Epithelial cell of proximal tubule (primary cell): ENCODE measurements at regions not wholly inside any gene's neighbourhood (a gene's known extent, or its start where the extent isn't known, plus 50 kb on each side); places are given as distances from the start of the nearest gene placed in this dataset.

Experiments
- DNase-seq: peaks from one replicate; pipeline ENCODE4 v3.0.0-alpha.2; 2011; ENCODE audit warnings: low read depth
- H3K4me3 ChIP-seq: 2 replicates; pipeline ENCODE4 v1.5.1; 2011; ENCODE audit warnings: low read depth, mild to moderate bottlenecking, low read length
- TF ChIP-seq, protein P1 (sequence below): conservative IDR thresholded peaks from 2 replicates; pipeline ENCODE4 v1.5.1; 2012; ENCODE audit warnings: low read depth, mild to moderate bottlenecking, low read length

DNA sequence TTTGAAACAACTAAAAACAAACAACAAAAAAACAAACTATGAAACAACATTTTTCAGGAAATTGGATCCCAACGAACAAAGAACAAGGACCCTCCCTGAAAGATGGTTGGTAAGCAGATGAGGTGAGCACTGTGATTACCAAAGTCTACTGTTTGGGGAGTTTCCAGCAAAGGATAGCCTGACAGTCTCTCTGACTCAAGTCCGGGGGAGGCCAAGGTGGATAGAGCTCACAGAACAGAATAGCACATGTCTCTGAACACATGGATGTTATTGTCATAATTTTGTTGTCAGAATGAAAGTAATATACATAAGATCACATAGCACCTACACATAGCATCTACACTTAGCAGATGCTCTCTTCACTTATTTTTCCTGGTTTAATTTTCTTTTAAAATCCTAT lies 501.3 kb upstream of the TENM4 start:
- DNase-seq, result no peak
- TF ChIP-seq, protein P1, sequence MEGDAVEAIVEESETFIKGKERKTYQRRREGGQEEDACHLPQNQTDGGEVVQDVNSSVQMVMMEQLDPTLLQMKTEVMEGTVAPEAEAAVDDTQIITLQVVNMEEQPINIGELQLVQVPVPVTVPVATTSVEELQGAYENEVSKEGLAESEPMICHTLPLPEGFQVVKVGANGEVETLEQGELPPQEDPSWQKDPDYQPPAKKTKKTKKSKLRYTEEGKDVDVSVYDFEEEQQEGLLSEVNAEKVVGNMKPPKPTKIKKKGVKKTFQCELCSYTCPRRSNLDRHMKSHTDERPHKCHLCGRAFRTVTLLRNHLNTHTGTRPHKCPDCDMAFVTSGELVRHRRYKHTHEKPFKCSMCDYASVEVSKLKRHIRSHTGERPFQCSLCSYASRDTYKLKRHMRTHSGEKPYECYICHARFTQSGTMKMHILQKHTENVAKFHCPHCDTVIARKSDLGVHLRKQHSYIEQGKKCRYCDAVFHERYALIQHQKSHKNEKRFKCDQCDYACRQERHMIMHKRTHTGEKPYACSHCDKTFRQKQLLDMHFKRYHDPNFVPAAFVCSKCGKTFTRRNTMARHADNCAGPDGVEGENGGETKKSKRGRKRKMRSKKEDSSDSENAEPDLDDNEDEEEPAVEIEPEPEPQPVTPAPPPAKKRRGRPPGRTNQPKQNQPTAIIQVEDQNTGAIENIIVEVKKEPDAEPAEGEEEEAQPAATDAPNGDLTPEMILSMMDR, result no peak
- no peak overlapping the region for H3K4me3 ChIP-seq

DNA sequence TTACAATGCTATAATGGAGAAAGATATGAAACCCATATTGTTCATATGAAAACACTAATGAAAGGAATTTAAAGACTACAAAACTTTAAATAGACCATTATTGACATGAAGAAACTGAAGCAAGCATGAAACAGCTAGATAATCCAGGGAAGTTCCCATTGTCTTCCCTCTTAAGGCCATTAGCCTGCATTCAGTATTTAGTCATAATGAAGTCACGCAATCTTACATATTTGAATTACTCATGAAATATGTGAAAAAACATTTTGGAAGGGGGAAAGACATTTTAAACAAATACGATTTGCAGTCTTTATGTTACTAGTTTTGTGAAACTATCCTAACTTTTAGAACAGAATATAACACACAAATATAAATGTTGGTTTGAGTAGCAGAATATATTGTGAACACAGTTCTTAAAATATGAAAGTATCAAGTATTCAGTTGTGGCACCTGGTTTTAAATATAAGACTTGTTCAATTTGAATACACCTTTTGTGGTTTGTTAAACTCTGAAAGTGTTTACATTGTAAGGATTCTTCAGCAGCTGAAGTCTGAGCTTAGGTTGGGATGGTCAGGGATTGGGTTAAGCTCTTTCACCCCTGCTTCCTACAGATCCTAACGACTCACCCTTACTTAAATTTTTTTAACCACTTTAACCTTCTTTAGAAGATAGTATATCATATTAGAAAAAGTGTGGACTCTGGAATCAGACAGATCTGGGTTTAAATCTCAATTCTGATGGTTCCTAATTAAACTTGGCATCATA lies 500.3 kb upstream of the TENM4 start:
- TF ChIP-seq, protein P1, result no peak
- no peak for DNase-seq
- no peak overlapping the region for H3K4me3 ChIP-seq

DNA sequence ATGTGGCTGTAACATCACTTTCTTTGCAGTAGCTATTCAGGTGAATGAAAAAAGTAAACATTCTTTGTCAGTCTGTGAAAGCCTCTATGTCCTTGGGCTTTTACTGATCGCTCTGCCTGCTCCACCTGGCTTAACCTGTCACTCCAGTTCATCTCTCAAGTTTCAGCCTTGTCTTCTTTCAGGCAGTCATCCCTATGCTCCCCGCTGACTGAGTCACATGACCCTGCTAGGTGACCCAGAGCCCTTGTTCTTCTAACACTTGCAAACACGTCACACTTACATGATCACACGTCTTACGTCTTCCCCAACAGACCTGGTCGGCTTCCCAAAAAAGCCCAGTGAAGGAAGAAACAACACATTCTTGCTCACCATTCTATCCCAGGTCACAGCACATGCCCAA lies 499.3 kb upstream of the TENM4 start:
- TF ChIP-seq, protein P1, result no peak
- no peak overlapping the region for H3K4me3 ChIP-seq
- peak; percentile 85 for DNase-seq

DNA sequence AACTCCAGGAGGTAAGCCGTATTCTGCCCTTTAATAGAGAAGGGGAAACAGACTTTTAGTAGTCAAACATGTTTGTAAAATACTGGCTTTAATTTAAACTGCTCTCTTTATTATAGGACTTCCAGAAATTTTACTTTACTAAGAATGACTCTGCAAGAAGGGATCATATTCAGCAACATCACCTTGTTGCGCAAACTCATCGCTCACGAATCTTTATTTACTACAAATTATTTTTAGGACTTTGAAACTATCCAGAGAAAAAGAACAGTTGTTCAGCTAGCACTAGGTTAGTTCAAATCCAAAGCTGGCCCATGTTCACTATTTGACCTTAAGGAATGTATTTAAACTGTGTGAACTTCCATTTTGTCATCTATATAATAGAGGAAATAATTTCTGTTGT lies 498.3 kb upstream of the TENM4 start:
- TF ChIP-seq, protein P1, result no peak
- H3K4me3 ChIP-seq, result no peak overlapping the region
- DNase-seq, result no peak

DNA sequence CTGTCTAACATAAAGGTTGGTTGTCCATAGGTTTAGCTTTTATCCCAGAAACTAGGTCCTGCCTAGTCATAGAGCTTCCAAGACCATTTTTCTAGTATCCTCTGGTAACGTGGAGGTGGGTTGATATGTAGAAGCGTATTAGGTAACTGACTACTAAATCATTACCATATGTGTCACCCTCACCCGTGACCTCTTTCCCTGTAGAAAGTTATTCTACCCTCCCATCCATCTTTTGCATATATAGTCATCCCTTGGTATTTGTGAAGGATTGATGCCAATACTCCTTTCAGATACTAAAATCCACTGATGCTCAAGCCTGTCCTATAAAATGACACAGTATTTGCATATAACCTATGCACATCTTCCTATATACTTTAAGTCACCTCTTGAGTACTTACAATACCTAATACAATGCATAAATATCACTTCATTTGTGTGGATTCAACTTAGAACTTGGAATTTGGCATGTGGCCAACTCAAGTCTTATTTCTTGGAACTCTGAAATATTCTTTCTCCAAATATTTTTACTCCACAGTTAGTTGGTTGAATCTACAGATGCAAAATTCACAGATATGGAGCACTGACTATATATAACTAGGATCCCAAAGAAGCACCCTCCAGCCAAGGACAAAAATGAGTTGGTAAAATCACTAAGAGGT lies 497.0 kb upstream of the TENM4 start:
- TF ChIP-seq, protein P1, result no peak
- DNase-seq, result no peak
- H3K4me3 ChIP-seq, result no peak overlapping the region

DNA sequence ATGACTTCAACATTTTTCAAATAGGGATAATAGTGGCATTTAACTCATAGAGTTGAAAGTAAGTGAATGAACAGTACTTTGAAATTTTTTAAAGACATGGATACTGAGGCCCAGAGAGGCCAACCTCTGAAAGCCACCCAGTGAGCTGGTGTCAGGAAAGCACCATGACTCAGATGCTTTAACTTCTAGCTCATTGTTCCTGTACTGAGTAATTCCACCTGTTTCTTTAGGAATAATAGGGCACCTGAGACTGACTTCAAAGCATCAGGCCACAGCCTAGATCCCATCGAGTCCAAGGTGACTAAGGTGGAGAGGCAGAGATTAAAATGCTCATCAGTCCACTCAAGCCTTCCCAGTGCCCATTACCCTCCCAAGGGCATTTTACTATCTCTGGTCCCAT lies 491.8 kb upstream of the TENM4 start:
- TF ChIP-seq, protein P1, result no peak
- DNase-seq, result no peak
- H3K4me3 ChIP-seq, result no peak overlapping the region

DNA sequence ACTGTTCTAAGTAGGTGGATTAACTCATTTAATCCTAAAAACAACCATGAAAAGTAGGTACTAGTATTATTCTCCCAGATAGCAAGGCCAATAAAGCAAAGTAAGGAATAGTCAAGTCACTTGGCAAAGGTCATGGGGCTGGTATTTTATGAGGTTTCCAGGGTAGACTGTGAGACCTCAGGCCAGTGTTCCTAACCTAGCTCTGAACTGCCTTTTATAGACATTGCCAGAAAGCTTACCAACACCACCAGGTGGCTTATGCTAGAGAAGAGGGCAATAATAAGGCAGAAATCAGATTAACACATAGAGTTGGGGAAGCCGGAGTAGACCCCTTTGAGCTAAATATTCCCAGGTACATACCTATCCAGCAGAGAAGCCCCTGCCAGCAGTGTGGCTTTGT lies 490.9 kb upstream of the TENM4 start:
- no peak overlapping the region for H3K4me3 ChIP-seq
- no peak for DNase-seq
- TF ChIP-seq, protein P1, result peak; percentile 16
